T-helper 22 cell (primary cell): ENCODE measurements at regions not wholly inside any gene's neighbourhood (a gene's known extent, or its start where the extent isn't known, plus 50 kb on each side); places are given as distances from the start of the nearest gene placed in this dataset.
"Not testable (repeated sequence)": the region's sequence is repeated elsewhere in the genome, so short reads cannot be mapped to it uniquely, and the experiment has no call there.

Source experiments
- DNase-seq: peaks from one replicate; pipeline ENCODE4 v3.0.0-alpha.2; 2020; ENCODE audit warnings: low read depth

DNA sequence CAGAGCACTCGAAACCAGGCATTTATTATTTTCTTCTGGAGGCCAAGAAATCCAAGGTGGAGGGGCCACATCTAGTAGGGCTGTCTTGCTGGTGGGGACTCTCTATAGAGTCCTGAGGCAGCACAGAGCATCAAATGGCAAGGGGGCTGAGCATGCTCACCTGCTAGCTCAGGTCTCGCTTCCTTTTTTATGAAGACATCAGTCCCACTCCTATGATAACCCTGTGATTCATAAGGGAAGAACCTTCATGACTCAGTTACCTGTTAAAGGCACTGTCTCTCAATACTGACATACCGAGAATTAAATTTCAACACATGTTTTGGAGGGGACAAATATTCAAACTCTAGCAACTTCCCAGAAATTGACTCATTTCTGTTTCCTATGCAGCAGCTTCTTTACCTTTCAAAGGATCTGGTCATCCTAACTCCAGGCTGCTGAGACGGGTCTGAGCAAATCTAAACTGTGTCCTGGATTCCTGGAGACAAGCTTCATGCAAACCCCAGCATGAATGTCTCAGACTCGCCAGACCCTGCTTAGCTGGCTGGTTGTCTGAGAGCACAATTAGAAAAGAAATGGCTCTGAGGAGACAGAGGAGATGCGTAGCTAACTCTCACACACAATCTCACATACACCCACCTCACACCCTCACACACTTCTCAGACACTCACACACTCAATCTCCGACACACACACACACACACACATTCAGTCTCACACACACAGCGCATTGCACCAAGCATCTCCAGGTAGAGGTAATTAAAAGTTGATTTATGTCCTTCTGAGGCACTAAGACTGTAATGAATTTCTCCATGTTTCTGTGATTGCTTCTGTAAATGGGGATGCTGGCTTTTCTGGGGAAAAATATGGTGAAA, 280.8 kb downstream of the BCL2L11 start:
- not testable (repeated sequence) for DNase-seq

DNA sequence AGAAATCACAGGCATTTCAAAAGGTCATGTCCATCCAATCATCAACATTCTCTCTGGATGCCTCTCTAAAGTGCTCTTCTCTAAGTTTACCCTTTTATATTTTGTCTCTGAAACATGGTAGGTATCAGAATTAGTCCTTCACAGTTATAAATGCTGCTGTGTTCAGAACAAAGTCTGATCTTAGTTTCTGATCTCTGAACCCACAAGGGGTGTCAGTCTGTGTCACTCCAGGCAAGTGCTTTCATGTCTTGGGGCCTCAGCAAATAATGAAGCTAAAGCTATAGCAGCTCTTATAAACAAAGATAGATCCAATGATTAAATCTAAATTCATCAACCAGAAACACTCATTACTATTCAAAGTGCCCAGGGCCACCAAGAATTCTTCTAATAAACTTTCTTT, 281.7 kb downstream of the BCL2L11 start:
- not testable (repeated sequence) for DNase-seq

DNA sequence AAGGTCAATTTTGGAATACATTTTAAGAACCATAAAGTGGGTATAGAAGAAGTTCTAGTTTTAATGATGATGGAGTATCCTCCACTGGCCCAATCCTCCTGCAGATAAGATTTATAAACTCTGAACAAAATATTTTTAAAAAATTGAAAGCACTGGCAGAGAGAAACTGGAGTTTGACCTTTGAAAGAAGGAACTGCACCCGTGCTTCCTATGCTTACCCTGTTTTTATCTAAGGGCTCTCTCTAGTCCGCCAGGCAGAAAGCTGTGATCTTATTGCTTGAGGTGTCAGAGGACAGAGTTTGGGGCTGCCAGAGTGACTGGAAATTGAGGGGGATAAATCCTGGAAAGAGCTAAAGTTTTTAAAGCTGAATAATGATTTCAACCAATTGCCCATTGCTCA, 282.6 kb downstream of the BCL2L11 start:
- DNase-seq: not testable (repeated sequence)

DNA sequence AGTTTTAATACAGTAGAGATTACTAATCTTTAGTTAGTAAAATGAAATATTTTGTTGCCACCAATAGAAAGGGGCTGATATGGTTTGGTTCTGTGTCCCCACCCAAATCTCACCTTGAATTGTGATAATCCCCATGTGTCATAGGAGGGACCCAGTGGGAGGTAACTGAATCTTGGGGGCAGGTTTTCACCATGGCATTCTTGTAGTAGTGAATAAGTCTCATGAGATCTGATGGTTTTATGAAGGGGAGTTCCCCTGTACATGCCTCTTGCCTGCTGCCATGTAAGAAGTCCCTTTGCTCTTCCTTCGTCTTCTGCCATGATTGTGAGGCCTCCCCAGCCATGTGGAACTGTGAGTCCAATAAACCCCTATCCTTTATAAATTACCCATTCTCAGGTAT, 285.9 kb downstream of the BCL2L11 start:
- not testable (repeated sequence) for DNase-seq

DNA sequence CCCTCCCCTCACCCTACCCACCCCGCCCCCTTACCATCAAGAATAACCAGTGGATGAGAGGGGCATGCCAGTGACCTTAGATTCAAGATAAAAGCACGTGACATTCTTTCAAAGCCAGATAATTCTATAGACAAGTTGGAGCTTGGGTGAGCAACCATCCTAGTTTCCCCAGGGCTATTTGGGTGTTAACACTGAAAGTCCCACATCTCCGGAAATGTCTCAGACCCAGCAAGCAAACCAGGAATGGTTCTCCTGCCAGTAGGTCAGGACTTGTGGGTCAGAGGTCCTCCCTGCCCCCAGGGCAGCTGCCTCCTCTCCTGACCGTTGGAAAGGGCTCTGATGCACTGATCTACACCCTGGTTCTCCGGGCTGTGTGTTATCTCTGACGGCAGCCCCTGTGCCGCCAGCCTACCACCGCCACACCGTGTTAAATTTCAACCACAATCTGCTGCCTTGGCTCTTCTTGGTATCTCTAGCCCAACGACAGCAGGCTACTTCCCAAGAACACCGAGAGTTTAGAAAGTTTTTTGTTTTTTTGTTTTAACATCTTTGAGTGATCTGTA, 287.0 kb downstream of the BCL2L11 start:
- not testable (repeated sequence) for DNase-seq

DNA sequence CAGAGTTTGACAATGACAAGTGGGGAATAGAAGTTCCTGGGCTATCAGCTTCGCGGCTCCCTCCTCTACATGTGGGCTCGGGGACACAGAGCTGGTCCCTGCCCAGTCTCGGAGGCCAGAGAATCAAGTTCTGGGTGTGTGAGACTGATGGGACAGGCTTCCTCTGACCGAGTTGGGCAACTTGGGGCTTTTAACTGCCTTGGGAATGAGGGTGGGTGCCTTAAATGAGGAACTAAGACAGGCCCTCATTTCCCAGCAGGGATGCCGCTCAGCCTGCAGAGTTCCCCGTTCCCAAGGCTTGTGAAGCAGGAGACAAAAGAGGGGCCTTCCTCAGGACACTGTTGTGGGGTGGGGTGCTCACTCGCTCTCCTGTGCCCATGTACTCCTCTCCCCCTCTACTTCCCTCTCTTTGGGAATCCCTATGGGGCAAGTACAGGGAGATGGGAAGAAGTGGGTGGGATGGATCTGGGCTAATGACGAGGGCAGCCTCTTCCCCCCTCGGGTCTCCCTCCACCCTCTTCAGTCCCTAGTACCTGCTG, 290.2 kb downstream of the BCL2L11 start:
- DNase-seq: not testable (repeated sequence)

DNA sequence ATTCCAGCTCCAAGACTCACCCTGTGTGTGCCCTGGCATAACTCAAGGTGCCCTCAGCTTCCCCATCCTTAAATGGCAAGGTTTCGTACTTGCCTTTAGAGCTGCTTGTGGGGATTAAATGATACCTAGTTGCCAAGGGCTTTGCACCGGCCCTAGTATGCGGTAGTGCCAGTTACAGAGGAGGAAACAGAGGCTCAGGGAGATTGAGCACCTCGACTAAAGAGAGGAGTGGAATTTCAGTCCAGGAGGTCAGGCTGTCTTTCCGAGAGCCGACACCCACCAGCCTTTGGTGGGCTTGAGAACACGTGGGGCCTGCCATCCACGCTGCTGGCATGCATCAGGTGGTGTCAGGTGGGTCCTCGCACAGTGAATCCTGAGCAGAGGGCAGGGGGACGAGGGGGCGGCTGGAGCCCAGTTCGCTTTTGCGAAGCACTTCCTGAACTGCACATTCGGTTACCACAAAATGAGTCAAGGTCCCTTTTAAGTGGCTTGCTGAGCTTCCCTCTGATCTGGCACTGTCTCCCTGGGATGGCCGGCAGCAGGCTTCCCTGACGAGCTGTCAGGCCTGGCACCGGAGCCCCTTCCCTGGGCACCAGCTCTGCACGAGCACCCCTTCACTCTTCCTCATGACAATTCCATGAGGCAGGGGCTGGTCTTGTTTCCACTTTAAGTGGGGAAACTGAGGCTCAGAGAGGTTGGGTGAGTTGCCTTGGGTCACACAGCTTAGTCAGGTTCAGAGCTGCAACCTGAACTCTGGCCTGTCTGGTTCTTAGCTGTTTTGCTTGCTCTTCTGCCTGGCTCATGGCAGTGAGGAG, 291.4 kb downstream of the BCL2L11 start:
- not testable (repeated sequence) for DNase-seq

DNA sequence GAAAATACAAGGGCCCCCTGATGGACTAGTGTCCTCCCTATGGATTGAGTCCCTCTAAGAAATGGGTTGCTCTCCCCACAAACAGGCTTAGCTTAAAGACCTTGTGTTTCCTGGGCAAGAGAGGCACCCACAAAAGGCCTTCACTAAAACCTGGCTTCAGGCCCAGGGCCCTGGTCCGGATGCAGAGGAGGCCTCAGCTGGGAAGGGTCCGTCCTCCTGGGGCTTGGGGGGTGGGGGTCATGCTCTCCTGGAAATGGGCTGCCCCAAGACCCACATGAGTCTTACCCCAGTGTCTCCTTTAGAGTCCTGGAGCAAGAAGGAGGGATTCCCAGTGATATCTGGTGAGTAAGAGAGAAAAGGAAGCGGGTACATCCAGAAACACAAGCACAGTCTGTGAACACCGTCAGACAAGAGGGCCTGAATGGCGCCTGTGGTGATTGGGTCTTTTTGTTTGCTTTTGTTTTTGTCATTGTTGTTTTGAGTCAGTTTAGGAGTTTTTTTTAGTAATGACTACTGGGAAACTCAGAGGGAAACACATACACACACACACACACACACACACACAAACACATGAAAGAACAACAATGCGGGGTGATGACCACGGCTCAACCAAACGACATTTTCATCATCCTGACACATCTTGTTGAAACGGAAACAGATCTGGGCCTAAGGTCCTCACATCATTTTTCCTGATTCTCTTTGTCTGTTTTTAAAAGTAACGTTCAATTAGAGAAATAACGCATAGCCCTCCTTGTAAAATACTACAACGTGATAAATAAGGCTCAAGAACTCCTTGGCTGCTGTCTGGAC, 292.3 kb downstream of the BCL2L11 start:
- not testable (repeated sequence) for DNase-seq

DNA sequence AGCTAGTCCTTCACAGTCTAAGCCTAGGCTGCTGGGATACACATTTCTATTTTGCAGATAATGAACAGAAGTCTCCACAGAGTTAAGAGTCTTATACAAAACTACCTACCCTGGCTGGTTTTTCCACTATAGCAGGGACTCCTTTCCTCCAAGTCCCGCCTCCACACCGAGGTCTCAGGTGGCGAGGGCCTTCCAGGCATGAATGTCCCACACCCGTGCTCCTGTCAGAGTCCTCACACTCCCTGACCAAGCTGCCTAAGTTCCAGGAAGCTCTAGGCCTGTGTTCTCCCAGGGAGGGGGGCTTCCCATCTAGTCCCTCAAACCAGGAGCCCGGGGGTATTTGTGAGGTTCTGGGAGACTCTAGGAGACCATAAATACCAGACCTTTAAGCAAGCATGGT, 293.2 kb downstream of the BCL2L11 start:
- not testable (repeated sequence) for DNase-seq

DNA sequence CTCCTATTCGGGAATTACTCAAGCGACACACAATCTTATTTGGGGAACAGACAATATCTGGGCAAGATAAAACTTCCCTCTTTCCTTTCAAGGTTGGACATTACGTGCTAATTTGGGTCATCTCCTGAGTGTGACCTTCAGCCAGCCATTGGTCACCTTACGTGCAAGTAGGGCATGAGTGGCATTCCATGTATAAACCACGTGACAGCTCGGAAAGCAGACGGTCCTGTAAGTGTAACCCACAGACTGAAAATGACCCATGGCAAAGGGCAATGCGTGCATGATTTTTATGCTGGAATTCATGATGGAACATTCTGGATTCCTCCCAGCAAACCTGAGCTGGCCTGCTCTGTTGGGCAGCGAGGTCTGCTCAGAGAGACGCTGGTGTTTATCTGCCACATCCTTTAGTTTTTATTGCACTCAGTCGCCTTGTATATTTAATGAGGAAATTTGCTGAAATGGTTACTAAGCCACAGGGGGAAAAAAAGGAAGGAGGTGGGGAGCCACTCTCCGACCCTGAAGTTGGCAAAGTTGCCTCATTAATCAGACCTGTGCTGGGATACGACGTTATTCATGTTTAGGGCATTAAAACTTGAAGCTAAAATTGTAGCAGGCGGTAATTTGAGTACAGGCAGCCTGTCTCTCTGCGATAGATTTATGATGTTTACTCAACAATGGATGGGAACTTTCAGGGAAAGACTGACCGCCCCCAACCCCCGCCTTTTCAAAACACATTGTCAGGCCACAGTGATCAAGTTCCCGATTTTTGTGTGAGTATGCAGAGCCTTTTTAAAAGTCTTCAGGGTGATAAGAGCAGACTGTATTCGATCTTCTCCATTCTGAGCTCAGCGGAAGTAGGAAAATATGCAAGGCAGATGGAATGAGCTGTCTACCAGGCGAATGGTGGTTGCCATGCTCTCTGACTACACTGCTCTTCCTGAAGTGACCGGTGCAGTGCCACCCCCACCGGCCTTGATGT, 295.3 kb downstream of the BCL2L11 start:
- DNase-seq: not testable (repeated sequence)

DNA sequence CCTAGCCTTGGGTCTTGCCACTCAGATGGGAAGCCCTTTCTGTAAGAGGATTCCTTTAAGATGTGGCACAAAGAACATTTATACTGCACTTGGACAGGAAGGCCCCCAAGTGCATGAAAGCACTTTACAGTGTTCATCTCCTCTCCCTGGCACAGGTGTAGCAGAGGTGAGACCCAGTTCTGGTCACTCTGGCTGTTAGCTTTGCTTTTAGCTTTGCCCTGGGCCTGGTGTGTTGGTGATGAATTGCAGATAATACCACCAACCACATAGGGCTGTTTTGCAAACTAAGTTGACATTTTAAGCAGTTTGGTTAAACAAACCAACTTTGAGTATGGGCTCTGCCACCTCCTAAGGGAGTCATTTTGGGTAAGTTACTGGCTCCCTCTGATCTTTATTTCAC, 296.3 kb downstream of the BCL2L11 start:
- not testable (repeated sequence) for DNase-seq

DNA sequence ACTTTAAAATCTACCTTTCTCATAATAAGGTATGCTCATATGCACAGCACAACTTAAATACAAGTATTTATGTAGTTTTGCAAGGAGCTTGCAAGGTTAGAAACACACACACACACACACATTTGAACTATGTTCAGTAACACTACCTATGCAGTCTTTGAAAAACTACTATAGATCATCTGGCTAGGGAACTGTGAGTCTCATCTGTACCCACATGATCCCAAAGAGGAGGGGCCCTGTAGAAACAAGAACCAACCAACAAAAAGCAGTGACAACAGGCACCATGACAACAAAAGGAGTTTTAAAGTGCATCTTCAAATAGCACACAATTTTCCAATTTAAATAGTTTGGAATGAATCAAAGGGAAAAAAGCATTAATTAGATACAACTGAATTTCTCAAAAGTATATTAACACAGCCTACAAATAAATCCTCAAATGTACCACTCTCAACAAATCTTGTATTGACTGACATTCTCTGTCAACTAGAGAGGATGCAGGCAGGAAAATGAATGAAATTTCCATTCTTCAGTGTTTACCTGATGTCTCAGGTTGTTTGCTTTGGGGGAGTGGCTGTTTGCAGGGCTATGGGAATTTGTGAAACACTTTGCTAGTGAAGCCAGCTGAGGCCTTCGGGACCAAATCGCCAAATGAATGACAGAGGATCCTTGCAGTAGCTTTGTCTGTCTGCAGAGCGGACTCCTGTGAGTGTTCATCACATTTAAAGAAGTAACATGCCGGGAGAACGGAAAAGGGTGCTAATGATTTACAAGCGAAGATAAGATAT, 297.6 kb downstream of the BCL2L11 start:
- DNase-seq: not testable (repeated sequence)

DNA sequence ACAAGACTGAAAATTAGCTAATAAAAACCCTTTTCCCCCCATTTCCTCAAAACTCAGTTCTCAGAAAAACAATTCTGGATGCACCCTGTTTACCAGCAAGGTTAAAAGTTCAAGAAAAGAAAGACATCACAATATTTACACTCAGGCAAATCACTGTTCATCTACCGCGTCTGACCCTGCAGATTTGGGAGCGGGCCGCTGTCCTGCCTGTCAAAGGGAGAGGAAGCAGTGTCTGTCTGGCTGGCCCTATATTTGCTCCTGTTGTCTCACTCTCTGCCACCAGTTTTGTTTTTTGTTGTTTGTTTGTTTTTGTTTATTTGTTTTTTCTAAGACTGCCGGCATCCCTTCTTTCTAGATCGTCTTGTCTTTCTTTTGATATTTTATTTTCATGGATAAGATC, 299.4 kb downstream of the BCL2L11 start:
- DNase-seq: not testable (repeated sequence)

DNA sequence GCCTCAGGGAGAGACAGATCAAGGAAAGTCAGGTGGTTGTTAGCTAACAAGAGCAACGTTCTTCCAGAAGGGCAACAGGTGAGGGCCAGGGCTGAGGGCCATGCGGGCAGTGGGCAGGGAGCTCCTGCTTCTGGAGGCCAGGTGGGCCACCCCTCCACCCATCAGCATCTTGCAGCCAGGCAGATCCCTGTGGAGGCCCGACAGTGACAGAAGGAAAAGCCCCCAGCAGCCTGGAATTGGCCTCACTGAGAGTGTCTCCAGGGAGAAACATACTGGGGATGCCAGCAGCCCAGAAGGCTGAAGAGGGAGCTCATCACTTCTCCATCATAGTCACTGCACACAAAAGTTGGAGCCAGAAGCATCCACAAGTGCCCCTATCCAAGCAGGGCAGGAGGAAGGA, 300.1 kb downstream of the BCL2L11 start:
- not testable (repeated sequence) for DNase-seq

DNA sequence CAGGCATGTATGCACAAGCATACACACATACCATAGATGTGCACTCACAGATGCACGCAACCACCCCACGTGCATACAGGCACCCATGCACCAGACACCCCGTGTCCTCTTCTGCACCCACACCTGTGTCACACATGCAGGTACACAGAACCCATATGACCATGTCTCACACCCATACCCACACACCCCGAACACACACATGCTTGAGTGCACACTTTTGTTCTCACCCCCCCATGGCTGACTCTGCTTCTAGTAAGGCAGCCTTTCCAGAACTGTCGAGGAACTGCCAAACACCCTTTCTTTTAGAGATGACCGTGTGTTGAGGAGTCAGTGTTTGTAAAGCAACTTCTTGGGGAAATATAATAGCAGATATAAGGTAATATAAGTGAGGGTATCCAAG, 301.2 kb downstream of the BCL2L11 start:
- not testable (repeated sequence) for DNase-seq

DNA sequence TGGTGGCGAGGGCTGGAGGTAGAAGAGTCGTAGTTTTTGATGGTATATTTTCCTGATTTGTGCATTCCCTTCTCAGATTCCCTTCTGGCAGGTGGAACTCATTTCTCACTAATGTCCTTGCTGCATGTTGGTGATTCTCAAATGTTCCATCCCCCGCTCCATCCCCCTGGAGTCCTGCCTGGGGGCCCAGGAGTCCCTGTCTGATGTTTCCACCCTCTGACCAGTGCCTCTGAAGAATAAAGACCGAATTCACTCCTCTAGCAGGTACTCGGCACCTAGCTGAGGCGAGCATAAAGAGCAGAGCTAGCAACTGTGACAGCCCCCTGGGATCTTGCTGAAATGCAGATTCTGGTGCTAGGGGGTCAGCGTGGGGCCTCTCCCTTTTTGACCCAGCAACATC, 301.8 kb downstream of the BCL2L11 start:
- not testable (repeated sequence) for DNase-seq

DNA sequence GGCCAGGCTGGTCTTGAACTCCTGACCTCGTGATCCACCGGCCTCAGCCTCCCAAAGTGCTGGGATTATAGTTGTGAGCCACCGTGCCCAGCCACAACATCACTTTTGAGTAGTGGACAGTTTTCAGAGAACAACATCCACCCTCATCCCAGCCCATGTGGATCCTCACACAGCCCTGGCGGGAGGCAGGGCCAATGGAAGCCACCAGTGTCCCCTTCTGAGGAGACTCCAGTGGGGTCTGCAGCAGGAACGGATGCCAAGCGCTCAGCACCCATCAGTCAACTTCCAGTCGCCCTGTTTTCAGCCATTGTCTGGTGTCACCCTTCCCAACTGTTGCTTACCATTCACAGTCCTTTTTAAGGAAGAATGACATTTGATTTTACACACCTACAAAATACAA, 302.5 kb downstream of the BCL2L11 start:
- DNase-seq: not testable (repeated sequence)

DNA sequence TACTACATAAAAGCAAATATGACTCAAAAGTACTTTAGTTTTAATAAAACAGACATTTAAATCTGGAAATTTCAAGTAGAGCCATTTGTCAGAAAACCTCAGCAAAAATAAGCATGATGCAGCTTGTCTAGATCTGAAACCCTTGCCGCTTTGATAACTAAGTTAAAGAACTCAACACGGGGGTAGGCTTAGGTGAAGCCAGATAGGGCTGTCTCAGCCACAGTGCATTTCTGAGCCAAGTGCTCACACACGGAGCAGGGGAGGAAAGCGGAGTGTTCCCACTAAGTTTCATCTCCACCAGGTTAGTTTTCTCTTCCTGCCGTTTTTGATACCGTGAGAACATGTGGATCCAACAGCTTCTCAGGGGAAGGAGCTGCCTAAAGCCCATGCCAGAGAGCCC, 303.5 kb downstream of the BCL2L11 start:
- DNase-seq: not testable (repeated sequence)

DNA sequence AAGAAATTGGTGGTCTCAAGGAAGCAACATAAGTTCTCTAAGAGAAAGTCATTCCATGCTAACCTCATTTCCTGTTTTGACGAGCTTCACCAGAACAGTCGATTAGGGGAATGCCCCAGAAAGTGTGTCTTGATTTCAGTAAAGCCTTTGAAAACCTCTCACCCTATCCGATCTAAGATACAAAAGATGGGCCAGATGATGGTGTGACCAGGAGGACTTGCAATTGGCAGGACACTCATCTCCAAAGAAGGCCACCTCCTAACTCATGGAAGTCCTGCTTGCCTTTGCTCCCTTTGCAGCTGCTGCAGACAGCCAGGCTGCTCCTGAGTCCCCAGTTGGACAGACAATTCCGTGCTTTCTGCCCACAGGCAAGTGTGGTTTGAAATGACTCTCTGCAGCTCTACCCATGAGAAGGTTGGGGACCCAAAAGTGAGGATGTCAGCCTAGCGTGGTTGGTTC, 304.2 kb downstream of the BCL2L11 start:
- not testable (repeated sequence) for DNase-seq
